ENCODE measurements at regions not wholly inside any gene's neighbourhood (a gene's known extent, or its start where the extent isn't known, plus 50 kb on each side); places are given as distances from the start of the nearest gene placed in this dataset.

DNA sequence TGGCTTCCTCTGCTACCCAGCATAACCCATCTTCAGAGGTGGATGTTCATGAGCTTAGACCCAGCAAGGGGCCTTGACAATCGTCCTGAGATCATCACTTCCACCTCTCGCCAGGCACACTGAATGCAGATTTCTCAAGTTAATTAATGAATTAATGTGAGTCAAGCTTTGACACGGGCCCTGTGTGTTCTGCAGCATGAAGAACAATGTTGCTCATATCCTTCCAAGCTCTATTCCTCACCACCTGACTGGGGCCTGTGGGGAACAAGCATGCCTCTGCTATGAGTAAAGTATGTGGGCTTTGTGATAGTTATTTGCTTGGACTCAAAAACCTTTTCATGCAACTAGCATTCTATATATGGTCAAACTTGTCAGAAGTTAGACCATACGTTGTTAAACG lies 122.0 kb downstream of the SEC16B start:
- peak; percentile 75 for DNase-seq

DNA sequence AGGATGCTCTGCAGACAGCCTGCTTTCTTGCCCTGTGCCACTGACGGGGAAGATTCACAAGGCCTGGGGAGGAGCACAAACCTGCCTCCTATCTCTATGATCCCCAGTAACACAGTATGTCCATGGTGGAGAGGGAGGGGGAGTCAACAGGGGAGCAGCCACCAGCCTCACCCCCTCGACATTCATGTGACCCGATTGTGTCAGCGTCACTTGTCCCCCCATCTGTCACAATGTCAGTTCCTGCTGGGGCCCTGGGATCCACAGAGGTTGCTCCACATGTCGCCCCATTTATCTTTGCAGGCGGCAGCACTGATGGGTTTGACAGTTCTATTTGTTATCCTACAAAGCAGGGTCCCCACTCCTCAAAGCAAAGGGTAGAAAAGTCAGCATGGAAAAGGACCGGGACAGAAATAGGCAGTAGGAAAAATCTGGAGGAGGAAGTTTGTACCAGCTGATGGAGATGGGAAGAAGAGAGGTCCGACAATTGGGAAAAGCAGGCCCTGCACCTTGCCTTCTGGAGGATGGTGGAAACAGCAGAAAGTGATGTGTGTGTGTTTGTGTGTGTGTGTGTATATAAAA lies 130.9 kb downstream of the SEC16B start:
- DNase-seq = no peak

DNA sequence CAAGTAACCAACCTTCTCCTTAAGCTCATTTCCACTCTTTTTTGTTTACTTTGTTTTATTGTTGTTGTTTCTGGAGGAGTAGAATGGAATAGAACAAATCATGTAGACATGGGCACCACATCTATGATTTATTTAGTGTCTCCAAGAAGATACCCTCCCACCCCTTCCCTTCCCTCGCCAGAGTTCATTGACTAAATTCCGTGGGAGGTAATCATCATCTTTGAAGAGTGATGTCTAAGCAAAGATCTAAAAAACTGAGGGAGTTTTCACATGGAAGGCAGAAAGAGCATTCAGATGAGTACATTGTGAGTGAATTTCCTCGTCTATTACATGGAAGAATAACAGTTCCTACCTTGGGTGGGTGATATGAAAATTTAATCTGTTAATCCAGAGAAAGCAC lies 136.2 kb downstream of the SEC16B start:
- DNase-seq = no peak

DNA sequence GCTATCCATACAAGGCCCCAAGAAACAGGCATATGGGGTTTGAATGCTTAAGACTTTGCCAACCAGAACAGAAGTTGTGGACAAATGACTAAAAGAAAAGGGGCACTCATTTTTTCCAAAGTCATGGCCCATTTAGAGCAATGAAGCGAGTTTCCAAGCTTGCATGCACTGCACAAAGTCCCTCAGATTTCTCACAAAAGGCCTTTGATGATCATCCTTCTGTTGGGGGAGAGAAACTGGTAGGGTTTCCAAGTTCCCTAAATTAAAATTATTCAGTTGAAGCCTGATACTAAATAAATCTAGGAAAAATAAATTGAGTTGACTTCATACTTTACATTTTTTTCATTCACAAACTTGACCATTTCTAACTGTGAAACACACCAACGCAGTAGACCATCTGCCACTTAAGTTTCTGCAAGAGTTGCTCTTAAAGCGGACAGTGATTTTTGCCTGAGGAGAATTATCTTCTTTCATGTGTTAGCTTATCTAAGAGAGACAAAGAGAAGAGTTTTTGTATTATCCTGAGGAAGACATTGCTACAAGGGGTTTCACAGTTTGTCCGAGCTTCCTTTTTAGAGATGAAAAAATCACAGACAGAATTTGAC lies 139.2 kb downstream of the SEC16B start:
- DNase-seq = no peak

DNA sequence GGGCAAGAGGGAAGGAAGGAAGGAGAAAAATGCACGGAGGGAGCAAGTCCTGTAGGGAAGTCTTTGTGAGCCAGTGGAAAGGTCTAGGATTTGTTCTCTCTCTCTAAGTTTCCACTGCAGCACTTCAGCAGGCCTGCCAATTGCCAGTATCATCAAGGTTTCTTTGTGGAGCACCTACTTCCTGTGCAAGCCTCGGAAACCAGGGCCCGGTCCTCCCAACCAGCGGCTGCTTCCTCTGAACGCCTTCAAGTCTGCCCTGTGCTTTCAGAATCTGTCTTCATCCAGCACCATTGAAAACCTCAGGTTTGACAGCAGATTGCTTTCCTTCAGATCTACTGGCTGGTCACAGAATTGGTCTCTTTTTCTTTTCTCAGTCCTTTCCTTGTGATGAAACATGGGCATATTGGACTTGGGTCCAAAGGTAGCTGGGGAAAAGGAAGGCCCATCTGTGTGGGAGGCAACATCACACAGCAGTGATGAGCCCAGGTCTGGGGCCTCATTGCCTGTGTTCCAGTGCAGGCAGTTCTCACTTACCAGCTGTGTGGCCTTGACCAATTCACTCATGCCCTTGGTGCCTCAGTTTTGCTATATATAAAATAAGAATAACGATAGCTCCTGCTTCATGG lies 144.5 kb downstream of the SEC16B start:
- no peak for DNase-seq

DNA sequence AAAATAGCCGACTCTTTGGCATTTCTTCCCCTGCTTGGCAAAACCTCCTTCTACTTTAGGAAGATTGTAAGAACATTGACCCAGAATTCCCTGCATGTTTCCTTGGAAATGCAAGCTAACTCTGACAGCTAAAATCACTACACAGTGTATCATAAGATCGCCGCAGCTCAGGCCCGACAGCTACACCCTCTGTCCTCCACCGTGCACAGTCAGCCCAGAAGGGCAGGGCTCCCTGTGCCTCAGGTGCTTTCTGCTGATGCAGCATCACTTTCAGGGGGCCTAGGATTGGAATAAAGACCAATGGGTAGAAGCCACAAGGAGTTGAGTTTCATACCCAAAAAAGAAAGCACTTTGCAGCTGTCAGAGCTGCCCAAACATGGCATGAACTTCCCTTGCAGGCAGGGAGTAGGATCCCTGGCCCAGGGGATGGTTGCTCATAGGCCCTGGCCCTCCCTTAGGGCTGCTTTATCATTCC lies 145.3 kb downstream of the SEC16B start:
- no peak for DNase-seq

DNA sequence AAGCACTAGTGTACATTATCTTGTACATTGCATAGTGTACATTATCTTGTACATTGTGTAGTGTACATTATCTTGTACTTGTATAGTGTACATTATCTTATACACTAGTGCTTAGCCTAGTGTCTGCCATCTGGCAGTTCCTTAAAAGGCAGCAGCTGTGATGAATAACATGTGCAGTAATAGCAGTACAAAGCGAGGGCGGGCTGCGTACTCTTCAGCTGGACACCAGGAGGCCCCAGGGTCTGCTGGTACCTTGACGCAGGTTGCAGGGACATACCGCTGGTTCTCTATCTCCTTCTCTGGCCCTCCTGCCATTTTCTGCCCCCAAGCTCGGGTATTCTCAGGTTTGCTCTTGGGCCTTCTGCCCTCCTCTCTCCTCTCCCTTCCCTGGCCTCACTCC lies 149.6 kb downstream of the SEC16B start:
- no peak for DNase-seq

DNA sequence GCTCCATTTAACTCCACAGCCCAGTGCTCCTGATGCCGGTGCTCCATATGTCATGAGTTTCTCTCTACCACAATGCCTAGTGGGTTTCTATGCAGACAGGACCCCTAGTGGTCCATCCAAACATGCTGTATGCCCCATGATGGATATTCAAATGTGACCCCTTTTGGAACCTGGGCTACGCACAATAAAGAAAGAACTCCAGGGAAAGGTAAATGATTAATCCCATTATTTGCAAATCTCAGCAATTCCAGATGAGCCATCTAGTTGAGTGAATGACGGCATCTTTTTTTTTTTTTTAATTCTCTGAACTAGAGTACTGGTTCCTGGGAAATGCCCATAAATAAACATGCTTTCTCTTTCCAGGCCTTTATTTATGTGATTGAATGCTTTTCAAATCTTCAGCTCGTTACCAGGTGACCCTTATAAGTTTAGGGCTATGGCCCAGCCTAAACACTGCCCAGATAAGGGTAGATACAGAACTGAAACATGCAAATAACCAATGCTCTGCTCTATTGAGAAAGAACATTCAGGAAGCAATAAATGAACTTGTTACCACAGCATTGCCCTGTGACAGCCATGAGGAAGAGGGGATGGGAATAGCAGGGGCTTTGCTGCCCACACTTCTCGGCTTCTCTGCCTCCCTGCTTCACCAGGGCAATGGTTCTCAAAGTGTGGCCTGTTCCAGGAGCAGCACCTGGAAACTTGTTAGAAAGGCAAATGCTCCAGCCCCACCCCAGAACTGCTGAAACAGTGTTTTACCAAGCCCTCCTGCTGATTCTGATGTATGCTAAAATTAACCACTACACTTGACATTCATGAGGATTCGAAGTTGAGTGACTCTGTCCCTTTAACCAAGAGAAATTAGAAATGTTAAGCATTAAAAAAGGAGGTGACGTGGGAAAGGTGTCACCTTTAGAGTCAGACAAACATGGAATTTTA lies 151.7 kb downstream of the SEC16B start:
- no peak for DNase-seq

DNA sequence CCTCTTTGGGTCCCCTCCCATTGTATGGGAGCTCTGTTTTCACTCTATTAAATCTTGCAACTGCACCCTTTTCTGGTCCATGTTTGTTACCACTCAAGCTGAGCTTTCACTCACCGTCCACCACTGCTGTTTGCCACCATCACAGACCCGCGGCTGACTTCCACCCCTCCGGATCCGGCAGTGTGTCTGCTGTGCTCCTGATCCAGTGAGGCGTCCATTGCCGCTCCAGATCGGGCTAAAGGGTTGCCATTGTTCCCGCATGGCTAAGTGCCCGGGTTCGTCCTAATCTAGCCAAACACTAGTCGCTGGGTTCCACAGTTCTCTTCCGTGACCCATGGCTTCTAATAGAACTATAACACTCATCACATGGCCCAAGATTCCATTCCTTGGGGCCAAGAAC lies 157.2 kb downstream of the SEC16B start:
- no peak for DNase-seq

DNA sequence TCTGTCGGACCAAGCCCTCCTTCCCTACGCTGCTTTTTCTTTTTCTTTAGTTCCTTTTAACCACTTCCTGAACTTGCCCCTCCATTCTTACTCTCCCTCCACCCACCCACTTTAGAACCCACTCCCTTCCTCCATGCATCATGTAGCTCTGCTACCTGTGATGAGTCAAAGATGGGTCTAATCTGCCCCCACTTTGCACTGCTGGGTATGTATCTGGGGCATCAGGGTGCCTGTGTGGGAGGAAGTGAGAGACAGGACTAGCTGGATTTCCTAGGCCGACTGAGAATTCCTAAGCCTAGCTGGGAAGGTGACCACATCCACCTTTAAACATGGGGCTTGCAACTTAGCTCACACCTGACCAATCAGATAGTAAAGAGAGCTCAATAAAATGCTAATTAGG lies 157.7 kb downstream of the SEC16B start:
- no peak for DNase-seq

DNA sequence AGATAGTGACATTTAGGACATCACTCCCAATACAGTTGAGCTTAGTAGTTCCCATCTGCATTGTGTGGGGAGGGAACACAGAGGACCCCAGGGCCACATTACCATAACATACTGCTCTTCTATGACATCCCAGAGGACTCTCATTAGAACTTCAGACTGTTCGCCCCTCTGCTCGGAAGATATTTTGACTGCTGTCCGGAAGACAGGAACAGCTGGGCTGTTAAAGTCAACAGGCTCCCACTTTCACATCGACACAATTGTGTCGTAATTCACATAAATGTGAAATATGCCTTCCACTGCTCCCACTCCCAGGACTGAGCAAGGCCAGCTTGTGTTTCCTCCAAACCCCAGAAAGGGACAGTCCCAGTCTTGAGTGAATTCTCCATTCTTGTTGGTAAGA lies 158.4 kb downstream of the SEC16B start:
- DNase-seq = no peak

DNA sequence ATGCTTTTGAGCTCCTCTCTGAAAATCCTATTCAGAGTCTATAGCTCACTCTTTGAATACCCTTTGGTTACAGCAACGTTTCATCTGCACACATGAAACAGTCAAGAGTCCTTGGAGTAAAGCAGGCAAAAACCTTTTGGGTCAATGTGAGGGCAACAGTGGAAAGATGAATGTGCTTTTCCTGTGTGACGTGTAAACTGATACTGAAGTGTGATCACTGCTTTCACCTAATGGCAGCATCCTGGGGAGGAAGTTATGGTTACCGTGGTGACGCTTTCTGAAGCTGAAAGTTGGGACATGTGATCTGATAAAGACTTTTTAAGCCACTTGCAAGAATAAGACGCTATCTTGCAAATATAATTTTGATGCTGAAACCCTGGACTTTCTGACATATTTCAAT lies 160.0 kb downstream of the SEC16B start:
- no peak for DNase-seq

DNA sequence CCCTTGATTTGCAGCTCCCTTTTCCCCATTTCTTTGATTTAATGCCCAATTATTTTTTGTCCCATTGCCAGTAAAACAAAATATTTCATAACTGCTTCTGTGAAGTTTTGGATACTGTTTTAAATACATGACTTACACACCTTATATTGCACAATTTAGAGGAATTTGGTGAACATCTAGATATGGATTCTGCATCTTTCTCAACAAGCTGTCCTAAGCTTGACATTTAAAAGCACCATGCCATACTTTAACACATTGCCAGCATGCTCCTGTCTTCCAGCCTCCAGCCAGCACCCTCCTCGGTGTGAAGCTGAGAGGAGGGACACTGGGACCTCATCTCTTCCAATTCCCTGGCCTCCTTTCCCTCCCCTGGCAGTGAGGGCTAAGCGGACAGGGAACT lies 167.6 kb downstream of the SEC16B start:
- no peak for DNase-seq

DNA sequence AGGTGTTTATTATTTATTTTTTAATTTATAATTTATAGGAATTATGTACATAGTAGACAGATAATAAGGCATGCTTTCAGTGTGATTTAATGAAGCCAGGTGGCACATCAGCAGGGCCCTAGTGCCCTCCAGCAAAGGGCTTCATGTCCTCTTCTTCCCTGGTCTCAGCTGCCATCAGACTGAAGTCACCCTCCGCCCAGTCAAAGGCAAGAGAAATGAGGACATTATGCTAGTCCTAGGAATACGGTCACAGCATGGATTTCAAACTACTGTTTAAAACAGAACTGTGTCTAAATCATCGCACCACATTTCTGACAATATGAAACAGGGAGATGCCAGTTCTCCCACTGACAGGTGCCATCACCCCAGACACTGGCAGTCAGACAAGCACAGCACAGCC lies 168.1 kb downstream of the SEC16B start:
- DNase-seq = no peak

DNA sequence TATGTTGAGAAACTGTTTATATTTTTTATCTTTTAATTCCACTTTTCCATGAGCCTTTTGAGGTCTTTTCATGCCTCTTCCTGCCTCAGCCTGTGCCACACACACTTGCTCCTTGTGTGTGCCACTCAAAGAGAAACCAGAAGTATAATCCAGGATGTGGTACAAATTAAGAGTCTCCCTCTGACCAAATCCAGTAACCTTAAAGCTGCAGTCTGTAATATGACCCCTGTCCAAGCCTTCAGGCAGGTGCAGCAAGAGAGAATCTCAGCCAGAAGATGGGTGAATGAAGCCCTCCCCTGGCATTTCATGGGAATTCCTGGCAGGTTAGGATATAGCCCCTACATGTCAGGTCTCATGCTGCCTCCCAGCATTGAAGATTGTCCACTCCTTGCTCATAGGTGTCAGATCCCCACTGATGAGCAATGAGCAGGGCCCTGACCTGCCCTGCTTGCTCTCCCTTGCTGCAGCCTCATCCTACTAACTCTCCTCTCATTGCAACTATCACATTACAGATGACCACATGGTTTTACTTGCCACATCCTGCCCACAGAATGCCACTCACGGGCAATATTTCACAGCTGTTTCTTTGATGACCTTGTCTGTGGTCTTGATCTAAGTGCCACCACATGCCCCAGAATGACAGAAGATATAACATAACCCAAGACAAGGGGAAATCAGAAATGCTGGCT lies 169.3 kb downstream of the SEC16B start:
- DNase-seq = peak; percentile 19

DNA sequence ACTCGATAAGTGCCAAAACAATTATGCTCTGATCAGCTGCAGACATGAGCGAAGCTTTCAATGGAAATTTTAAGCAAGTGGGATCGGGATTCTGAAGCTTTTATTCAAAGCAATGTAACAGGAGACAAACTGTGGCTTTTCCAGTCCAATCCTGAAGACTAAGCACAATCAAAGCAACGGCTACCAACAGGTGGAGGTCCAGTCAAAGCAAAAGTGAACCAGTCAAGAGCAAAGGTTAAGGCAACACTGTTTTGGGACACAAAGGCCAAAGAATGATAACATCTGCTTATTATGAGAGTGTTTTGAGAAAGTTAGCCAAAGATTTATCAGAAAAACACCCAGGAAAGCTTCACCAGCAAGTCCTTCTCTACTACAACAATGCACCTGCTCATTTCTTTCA lies 170.1 kb downstream of the SEC16B start:
- no peak for DNase-seq

DNA sequence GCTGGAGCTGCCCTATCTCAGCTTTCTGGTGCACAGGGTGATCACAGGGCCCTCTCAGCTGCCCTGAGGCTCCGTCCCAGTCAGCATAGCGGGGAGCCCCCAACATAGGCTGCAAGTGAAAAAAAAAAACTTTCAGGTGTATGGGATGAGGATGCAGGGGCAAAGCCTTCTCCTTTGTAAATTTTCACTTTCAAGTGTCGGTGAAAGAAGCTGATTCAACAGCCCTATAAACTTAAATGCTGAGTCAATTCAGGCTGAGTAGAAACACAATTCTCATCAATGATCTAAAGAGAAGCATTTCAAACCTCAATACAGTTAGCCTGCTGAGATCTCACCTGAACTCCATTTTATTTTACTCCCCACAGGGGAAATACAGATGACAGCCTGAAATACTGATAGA lies 171.2 kb downstream of the SEC16B start:
- no peak for DNase-seq

DNA sequence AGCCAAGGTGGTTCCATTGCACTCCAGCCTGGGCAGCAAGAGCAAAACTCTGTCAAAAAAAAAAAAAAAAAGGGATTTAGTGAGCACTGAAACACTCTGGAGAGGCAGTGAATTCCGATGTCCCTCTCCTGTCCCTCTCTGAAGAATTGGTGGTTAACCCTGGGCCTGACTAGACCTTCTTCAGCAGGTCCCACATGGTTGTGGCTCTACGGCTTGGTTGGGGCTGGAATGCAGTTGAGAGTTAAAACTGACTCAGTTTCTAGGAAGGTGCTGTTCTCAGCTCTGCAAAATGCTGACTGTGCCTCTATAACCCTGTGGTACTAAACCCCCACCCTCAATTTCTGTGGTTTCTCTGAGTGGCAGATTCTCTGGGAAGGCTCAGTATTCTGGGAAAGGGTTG lies 173.3 kb downstream of the SEC16B start:
- DNase-seq = no peak

DNA sequence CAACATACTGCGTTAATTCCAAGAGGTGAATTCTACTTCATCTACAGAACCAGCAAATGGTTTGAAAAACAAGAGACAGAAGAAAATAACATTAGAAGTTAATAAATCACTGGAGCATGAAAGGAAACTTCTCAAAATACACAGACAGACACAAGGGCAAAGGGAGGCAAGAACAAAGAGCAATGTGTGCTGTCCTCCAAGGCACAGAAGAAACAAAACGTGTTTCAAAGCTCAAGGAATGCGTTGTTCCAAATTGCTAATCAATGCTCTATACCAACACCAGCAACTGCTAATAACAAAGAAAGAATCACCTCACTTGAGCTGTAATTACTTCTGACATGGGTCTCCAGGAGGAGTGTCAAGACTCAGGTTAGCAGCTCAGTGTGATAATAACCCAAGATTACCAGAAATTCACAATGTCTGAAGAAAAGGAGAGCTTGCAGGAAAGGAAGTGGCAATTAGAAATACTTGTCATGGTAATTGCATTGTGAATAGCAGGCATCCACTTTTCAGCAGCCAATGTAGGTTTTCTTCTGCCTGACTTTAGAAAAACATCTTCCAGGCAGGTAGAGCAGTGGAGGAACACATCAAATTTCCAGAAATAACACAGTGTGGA lies 175.4 kb downstream of the SEC16B start:
- DNase-seq = no peak

DNA sequence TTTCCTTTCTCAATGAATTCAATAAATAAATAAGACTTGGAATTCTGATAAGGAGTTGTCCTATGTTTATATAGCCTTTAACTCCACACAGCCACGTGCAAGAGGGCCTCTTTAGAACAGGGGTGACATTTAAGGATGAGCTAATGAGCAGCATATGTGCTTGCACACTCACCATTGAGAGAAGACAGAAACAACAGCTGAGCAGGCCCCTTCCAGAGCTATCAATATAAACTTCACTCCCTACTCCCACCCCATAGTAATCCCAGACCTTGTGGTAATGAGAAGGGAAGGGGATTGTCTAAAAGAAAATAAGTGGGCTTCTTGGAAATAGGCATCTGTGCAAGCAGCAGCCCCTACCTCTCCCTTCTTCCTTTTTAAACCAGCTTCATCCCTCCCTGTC lies 176.0 kb downstream of the SEC16B start:
- no peak for DNase-seq

DNA sequence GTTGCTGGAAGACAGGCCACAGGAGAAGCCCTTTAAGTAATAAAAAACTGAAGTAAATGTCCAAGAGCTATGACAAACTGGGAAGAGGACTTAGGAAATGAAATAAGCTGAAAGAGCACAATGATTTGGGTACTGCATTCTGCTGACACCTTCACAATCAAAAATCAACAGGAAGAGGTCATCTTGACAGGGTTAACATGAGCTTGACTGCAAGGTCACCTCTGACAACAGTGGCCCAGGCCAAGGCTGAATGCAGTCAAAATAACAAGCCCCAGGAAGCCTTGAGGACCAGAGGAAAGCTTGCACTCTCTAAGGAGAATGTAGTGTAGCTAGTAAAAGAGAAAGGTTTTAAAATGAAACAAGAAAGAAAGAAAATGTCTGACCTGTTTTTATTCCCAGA lies 179.3 kb downstream of the SEC16B start:
- no peak for DNase-seq

DNA sequence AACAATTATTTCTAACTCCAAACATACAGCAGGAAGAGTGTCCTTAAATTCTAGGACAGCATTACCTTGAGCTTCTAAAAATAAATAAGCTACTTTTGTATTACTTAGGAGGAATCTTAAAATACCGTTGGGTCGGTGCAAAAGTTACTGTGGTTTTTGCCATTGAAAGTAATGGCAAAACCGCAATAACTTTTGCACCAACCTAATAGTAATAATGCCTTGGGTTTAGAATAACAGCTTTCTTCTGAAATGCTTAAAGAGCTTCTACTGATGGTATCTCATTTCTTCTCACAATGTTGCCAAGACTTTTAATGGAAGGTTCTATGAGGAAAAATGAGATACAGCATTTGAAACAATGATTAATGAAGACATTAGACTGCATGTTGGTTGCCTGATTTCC lies 179.9 kb downstream of the SEC16B start:
- DNase-seq = no peak

Data from fibroblast of skin of scalp (primary cell).